CD4-positive, alpha-beta T cell (primary cell): ENCODE measurements at regions not wholly inside any gene's neighbourhood (a gene's known extent, or its start where the extent isn't known, plus 50 kb on each side); places are given as distances from the start of the nearest gene placed in this dataset.
"Not testable (repeated sequence)": the region's sequence is repeated elsewhere in the genome, so short reads cannot be mapped to it uniquely, and the experiment has no call there.

ENCODE experiments used
- ATAC-seq: fragments of 200-7000 bp; cut with Tn5 transposase; one replicate; pipeline ENCODE4 v1.10.0; 2022; ENCODE audit warnings: mild to moderate bottlenecking; ENCODE audit not compliant: poor library complexity
- CTCF ChIA-PET: fragments of 350-600 bp; sonication (Branson Sonifier 250); formaldehyde crosslinking; loops from one replicate; lab custom pipeline; 2021; ENCODE audit warnings: antibody characterized with exemption, inconsistent platforms; lab: Charles Lee
- POLR2A ChIA-PET: fragments of 350-600 bp; sonication (Branson Sonifier 250); formaldehyde crosslinking; loops from one replicate; lab custom pipeline; 2021; ENCODE audit warnings: antibody characterized with exemption, inconsistent platforms; lab: Charles Lee
- DNase-seq, 14 experiments: peaks; one replicate each; pipeline ENCODE4 v3.0.0-alpha.2; 2013 to 2020; ENCODE audit warnings: mixed read lengths in 2 of 14
- H3K27ac ChIP-seq, 2 donors: one replicate each; pipeline versions ENCODE4 v1.5.1 to v1.7.0; 2013; ENCODE audit warnings: low read length in 2 of 2, low read depth in 1 of 2, mild to moderate bottlenecking in 1 of 2
- H3K27me3 ChIP-seq, 2 experiments: 1 replicate in 1 of 2; 2 replicates in 1 of 2; pipeline versions ENCODE4 v1.6.1 to v1.7.0; 2013; ENCODE audit warnings: low read length in 2 of 2, control low read depth in 1 of 2, mild to moderate bottlenecking in 1 of 2, moderate library complexity in 1 of 2; ENCODE audit not compliant: insufficient read depth in 2 of 2, control insufficient read depth in 1 of 2
- H3K36me3 ChIP-seq: one replicate; pipeline ENCODE4 v1.6.1; 2013; ENCODE audit warnings: low read length, control low read depth; ENCODE audit not compliant: insufficient read depth
- H3K4me1 ChIP-seq: one replicate; pipeline ENCODE4 v1.6.1; 2013; ENCODE audit warnings: low read length, control low read depth; ENCODE audit not compliant: insufficient read depth
- H3K4me3 ChIP-seq: one replicate; pipeline ENCODE4 v1.5.1; 2013; ENCODE audit warnings: mild to moderate bottlenecking, low read length, moderate library complexity
- H3K9me3 ChIP-seq, 2 experiments: 1 replicate in 1 of 2; 2 replicates in 1 of 2; pipeline versions ENCODE4 v1.6.1 to v1.7.0; 2013; ENCODE audit warnings: low read length in 2 of 2, mild to moderate bottlenecking in 2 of 2, control low read depth in 1 of 2, moderate library complexity in 1 of 2; ENCODE audit not compliant: control insufficient read depth in 1 of 2, insufficient read depth in 1 of 2
- H3K27ac Mint-ChIP-seq: one replicate; pipeline ENCODE4 v1.8.0; 2020; ENCODE audit warnings: mixed read lengths
- H3K27me3 Mint-ChIP-seq: one replicate; pipeline ENCODE4 v1.8.0; 2021; ENCODE audit warnings: mixed read lengths
- H3K36me3 Mint-ChIP-seq: one replicate; pipeline ENCODE4 v1.8.0; 2021; ENCODE audit warnings: low read depth, mixed read lengths
- H3K4me1 Mint-ChIP-seq: one replicate; pipeline ENCODE4 v1.8.0; 2021; ENCODE audit warnings: low read depth, mixed read lengths
- H3K4me3 Mint-ChIP-seq: one replicate; pipeline ENCODE4 v1.8.0; 2020; ENCODE audit warnings: mild to moderate bottlenecking, mixed read lengths
- H3K9me3 Mint-ChIP-seq: one replicate; pipeline ENCODE4 v1.8.0; 2020; ENCODE audit warnings: mixed read lengths
- intact Hi-C, 2 experiments: fragments of 100-400 bp; cut with DNase I in 1 of 2; cut with micrococcal nuclease in 1 of 2; formaldehyde crosslinking; loops; one replicate each; pipeline versions ENCODE4 v1.15.1 to v1.9.0; 2023 to 2025; cut with DNase I, micrococcal nuclease
- TF ChIP-seq, protein P1 (sequence below): fragments of 200-600 bp; IDR thresholded peaks from one replicate; pipeline ENCODE4 v1.8.0; 2022; ENCODE audit warnings: antibody characterized with exemption, mild to moderate bottlenecking

DNA sequence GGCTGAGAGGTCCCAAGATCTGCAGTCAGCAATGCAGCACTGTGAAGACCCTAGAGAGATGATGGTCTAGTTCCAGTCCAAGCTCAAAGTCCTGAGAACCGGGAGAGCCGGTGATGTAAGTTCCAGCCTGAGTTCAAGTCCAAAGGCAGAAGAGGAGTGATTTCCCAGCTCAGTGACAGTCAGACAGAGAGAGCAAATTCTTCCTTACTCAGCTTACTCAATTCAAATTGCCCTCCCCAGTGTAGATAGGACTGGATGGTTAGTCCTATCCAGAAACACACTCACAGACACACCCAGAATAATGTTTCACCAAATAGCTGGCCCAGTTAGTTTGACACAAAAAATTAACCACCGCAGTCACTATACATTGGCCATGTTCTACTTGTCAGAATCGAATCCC is 185.5 kb upstream of the MYO3A start:
- H3K27ac Mint-ChIP-seq = no peak overlapping the region
- no peaks in the 10 kb centered on the region for H3K27me3 Mint-ChIP-seq
- no peaks in the 10 kb centered on the region for H3K4me1 Mint-ChIP-seq
- ChIA-PET CTCF (no interaction called here), POLR2A (no interaction called here)
- H3K27me3 ChIP-seq = no peaks in the 10 kb centered on the region
- H3K4me1 ChIP-seq = no peaks in the 10 kb centered on the region
- DNase-seq = no peak
- H3K4me3 ChIP-seq = no peak overlapping the region
- no peaks in the 10 kb centered on the region for H3K9me3 ChIP-seq
- H3K4me3 Mint-ChIP-seq = no peak overlapping the region
- intact Hi-C loops = no loop called here
- peaks cover 3% of the 10 kb centered on the region for H3K9me3 Mint-ChIP-seq
- no peak for ATAC-seq
- TF ChIP-seq, protein P1, sequence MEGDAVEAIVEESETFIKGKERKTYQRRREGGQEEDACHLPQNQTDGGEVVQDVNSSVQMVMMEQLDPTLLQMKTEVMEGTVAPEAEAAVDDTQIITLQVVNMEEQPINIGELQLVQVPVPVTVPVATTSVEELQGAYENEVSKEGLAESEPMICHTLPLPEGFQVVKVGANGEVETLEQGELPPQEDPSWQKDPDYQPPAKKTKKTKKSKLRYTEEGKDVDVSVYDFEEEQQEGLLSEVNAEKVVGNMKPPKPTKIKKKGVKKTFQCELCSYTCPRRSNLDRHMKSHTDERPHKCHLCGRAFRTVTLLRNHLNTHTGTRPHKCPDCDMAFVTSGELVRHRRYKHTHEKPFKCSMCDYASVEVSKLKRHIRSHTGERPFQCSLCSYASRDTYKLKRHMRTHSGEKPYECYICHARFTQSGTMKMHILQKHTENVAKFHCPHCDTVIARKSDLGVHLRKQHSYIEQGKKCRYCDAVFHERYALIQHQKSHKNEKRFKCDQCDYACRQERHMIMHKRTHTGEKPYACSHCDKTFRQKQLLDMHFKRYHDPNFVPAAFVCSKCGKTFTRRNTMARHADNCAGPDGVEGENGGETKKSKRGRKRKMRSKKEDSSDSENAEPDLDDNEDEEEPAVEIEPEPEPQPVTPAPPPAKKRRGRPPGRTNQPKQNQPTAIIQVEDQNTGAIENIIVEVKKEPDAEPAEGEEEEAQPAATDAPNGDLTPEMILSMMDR = no peak
- no peaks in the 10 kb centered on the region for H3K36me3 ChIP-seq
- H3K36me3 Mint-ChIP-seq = no peaks in the 10 kb centered on the region
- H3K27ac ChIP-seq = no peak overlapping the region

DNA sequence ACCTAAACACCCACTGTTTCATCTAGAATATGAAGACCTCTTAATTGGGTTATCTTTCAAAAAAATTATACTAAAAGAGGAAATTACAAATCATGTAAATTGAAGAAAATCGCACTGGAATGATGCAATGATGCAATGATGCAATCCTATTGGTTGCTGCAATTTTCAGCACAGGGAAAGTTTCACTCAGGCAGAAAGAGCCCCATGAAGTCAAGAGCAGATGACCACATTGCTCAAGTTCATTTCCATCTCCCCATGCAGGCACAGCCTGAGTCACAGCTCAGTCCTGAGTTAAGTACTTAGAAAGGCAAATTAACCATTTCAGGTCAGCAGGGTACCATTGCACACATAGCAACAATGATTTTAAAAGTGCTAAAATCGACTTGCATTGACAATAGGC is 180.3 kb upstream of the MYO3A start:
- Histone ChIP-seq H3K36me3 (no peaks in the 10 kb centered on the region), H3K27me3 (no peaks in the 10 kb centered on the region), H3K4me1 (no peaks in the 10 kb centered on the region), H3K9me3 (peaks cover 0 to 8% of the 10 kb centered on the region in 2 experiments), H3K4me3 (no peak overlapping the region), H3K27ac (no peak overlapping the region)
- Mint-ChIP-seq H3K36me3 (no peaks in the 10 kb centered on the region), H3K9me3 (peaks cover 3% of the 10 kb centered on the region), H3K27me3 (no peaks in the 10 kb centered on the region), H3K4me1 (no peaks in the 10 kb centered on the region), H3K27ac (no peak overlapping the region), H3K4me3 (no peak overlapping the region)
- TF ChIP-seq, protein P1 = no peak
- DNase-seq (peak in 2 of 14 experiments; percentile 41 to 50), ATAC-seq (no peak)
- intact Hi-C loops = no loop called here
- CTCF ChIA-PET = no interaction called here
- POLR2A ChIA-PET = no interaction called here

GRCh38 chr10:25755874-25756273 is 178.2 kb upstream of the MYO3A start:
- H3K27ac ChIP-seq, H3K36me3 ChIP-seq, CTCF ChIA-PET: not testable (repeated sequence)

DNA sequence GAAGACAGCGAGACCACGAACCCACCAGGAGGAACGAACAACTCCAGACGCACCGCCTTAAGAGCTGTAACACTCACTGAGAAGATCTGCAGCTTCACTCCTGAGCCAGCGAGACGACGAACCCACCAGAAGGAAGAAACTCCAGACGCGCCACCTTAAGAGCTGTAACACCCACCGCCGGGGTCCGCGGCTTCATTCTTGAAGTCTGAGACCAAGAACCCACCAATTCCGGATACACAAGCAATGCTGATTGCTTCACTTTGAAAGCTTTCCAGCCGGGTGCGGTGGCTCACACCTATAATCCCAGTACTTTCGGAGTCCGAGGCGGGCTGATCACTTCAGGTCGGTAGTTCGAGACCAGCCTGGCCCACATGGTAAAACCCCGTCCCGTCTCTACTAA is 177.2 kb upstream of the MYO3A start:
- intact Hi-C loops = no loop called here
- Mint-ChIP-seq H3K9me3 (no peaks in the 10 kb centered on the region), H3K36me3 (no peaks in the 10 kb centered on the region), H3K27me3 (no peaks in the 10 kb centered on the region), H3K4me1 (no peaks in the 10 kb centered on the region), H3K4me3 (no peak overlapping the region), H3K27ac (no peak overlapping the region)
- TF ChIP-seq, protein P1 = no peak
- POLR2A ChIA-PET = no interaction called here
- H3K4me3 ChIP-seq = no peak overlapping the region
- H3K4me1 ChIP-seq = no peaks in the 10 kb centered on the region
- no peak for DNase-seq
- ATAC-seq = no peak
- H3K27me3 ChIP-seq = no peaks in the 10 kb centered on the region
- H3K27ac ChIP-seq = no peak overlapping the region
- H3K9me3 ChIP-seq = peaks cover 0 to 8% of the 10 kb centered on the region in 2 experiments
- CTCF ChIA-PET = no interaction called here
- no peaks in the 10 kb centered on the region for H3K36me3 ChIP-seq

More at GRCh38 chr10:25755874-25756273, 178.2 kb upstream of the MYO3A start:
- H3K4me1 Mint-ChIP-seq, H3K27me3 ChIP-seq, H3K9me3 Mint-ChIP-seq, H3K4me3 Mint-ChIP-seq, H3K4me3 ChIP-seq, ATAC-seq, H3K4me1 ChIP-seq, H3K9me3 ChIP-seq, H3K27me3 Mint-ChIP-seq, DNase-seq, H3K27ac Mint-ChIP-seq, H3K36me3 Mint-ChIP-seq, intact Hi-C loops: not testable (repeated sequence)
- POLR2A ChIA-PET = interaction anchor here (0.6 kb wide), 1 partner anchor 64 kb away, joined by 4 read pairs; no protein-coding TSS in a partner anchor
